ENCODE measurements at regions not wholly inside any gene's neighbourhood (a gene's known extent, or its start where the extent isn't known, plus 50 kb on each side); places are given as distances from the start of the nearest gene placed in this dataset.

GRCh38 chr4:185993328-185993973, 75.5 kb upstream of the TLR3 start:
- TF ChIP-seq KAT7 (CRISPR knock-in tag; IDR thresholded peaks at IDR 0.05; ENCODE audit: borderline replicate concordance) (no peak), CTCF (IDR thresholded peaks at IDR 0.05) (no peak), SP1 (CRISPR knock-in tag; conservative IDR thresholded peaks at IDR 0.05) (no peak), ZNF219 (CRISPR knock-in tag; IDR thresholded peaks at IDR 0.05; ENCODE audit: borderline replicate concordance) (no peak), NFE2L1 (CRISPR knock-in tag; IDR thresholded peaks at IDR 0.05) (no peak), SMAD3 (CRISPR knock-in tag; IDR thresholded peaks at IDR 0.05; ENCODE audit: borderline replicate concordance) (no peak), ZNF317 (CRISPR knock-in tag; IDR thresholded peaks at IDR 0.05; ENCODE audit: borderline replicate concordance, low read depth) (no peak), RORB (CRISPR knock-in tag; IDR thresholded peaks at IDR 0.05) (no peak), ATF6 (CRISPR knock-in tag; IDR thresholded peaks at IDR 0.05) (no peak), TEAD4 (CRISPR knock-in tag; IDR thresholded peaks at IDR 0.05) (no peak), ZNF121 (CRISPR knock-in tag; IDR thresholded peaks at IDR 0.05) (no peak)
- TF ChIP-seq, protein P1, sequence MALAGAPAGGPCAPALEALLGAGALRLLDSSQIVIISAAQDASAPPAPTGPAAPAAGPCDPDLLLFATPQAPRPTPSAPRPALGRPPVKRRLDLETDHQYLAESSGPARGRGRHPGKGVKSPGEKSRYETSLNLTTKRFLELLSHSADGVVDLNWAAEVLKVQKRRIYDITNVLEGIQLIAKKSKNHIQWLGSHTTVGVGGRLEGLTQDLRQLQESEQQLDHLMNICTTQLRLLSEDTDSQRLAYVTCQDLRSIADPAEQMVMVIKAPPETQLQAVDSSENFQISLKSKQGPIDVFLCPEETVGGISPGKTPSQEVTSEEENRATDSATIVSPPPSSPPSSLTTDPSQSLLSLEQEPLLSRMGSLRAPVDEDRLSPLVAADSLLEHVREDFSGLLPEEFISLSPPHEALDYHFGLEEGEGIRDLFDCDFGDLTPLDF (CRISPR knock-in tag; IDR thresholded peaks at IDR 0.05): no peak
- TF ChIP-seq, protein P2, sequence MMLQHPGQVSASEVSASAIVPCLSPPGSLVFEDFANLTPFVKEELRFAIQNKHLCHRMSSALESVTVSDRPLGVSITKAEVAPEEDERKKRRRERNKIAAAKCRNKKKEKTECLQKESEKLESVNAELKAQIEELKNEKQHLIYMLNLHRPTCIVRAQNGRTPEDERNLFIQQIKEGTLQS (CRISPR knock-in tag; conservative IDR thresholded peaks at IDR 0.05): no peak
